CD8-positive, alpha-beta memory T cell (primary cell): ENCODE measurements at regions not wholly inside any gene's neighbourhood (a gene's known extent, or its start where the extent isn't known, plus 50 kb on each side); places are given as distances from the start of the nearest gene placed in this dataset.

Experiments
- CTCF ChIA-PET: fragments of 350-600 bp; sonication (Branson Sonifier 250); formaldehyde crosslinking; loops from one replicate; lab custom pipeline; 2021; ENCODE audit warnings: antibody characterized with exemption; lab: Charles Lee
- POLR2A ChIA-PET: fragments of 350-600 bp; sonication (Branson Sonifier 250); formaldehyde crosslinking; loops from one replicate; lab custom pipeline; 2021; ENCODE audit warnings: antibody characterized with exemption; lab: Charles Lee
- DNase-seq, 5 donors: peaks; one replicate each; pipeline versions ENCODE4 v3.0.0 to v3.0.0-alpha.2; 2020 to 2022; ENCODE audit warnings: mixed read lengths in 1 of 5
- H3K27ac ChIP-seq: one replicate; pipeline ENCODE4 v1.7.0; 2013; ENCODE audit warnings: low read depth, mild to moderate bottlenecking, low read length, moderate library complexity
- H3K27me3 ChIP-seq: 2 replicates; pipeline ENCODE4 v1.7.0; 2013; ENCODE audit warnings: low read length, mild to moderate bottlenecking; ENCODE audit not compliant: insufficient read depth, poor library complexity, severe bottlenecking
- H3K36me3 ChIP-seq: 2 replicates; pipeline ENCODE4 v1.7.0; 2013; ENCODE audit warnings: mild to moderate bottlenecking, low read length, moderate library complexity; ENCODE audit not compliant: insufficient read depth
- H3K4me1 ChIP-seq: 2 replicates; pipeline ENCODE4 v1.7.0; 2013; ENCODE audit warnings: mild to moderate bottlenecking, low read length, moderate library complexity; ENCODE audit not compliant: insufficient read depth
- H3K4me3 ChIP-seq: 2 replicates; pipeline ENCODE4 v1.7.0; 2013; ENCODE audit warnings: mild to moderate bottlenecking, low read length
- H3K9me3 ChIP-seq: 2 replicates; pipeline ENCODE4 v1.7.0; 2013; ENCODE audit warnings: mild to moderate bottlenecking, low read length
- H3K27ac Mint-ChIP-seq, 8 donors: one replicate each; pipeline ENCODE4 v1.8.0; 2020 to 2021; ENCODE audit warnings: mixed read lengths in 8 of 8, mild to moderate bottlenecking in 6 of 8, inconsistent platforms in 3 of 8, moderate library complexity in 3 of 8
- H3K27me3 Mint-ChIP-seq, 2 donors: one replicate each; pipeline ENCODE4 v1.8.0; 2020 to 2021; ENCODE audit warnings: mixed read lengths in 2 of 2, mild to moderate bottlenecking in 1 of 2, moderate library complexity in 1 of 2
- H3K36me3 Mint-ChIP-seq, 3 donors: one replicate each; pipeline ENCODE4 v1.8.0; 2020 to 2021; ENCODE audit warnings: mixed read lengths in 3 of 3, inconsistent platforms in 1 of 3, mild to moderate bottlenecking in 1 of 3
- H3K4me1 Mint-ChIP-seq, 3 donors: one replicate each; pipeline ENCODE4 v1.8.0; 2020 to 2021; ENCODE audit warnings: mixed read lengths in 3 of 3, inconsistent platforms in 1 of 3, mild to moderate bottlenecking in 1 of 3
- H3K4me3 Mint-ChIP-seq, 7 donors: one replicate each; pipeline ENCODE4 v1.8.0; 2020 to 2021; ENCODE audit warnings: mixed read lengths in 7 of 7, mild to moderate bottlenecking in 6 of 7, moderate library complexity in 4 of 7, inconsistent platforms in 2 of 7
- H3K9me3 Mint-ChIP-seq, 5 donors: one replicate each; pipeline ENCODE4 v1.8.0; 2020 to 2022; ENCODE audit warnings: mixed read lengths in 5 of 5, mild to moderate bottlenecking in 3 of 5, moderate library complexity in 2 of 5, inconsistent platforms in 1 of 5

DNA sequence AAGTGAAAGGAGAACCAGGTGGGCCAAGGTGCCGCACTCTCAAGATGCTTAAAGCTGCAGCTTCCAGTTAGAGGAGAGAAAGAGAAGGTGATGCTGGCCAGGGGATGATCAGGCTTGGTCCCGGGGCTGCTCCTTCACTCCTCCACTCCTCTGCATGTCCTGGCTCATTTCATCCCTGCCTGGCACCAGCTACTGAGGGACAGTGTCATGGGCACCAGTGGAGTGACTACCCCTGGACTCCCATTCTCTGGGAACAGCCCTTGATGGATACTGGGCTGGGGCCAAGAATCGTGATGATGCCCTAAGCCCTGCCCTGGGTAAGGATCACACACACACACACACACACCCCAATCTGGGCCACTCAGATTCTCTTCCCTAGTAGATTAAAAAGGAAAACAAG is 243.7 kb downstream of the UACA start:
- POLR2A ChIA-PET: no interaction called here
- CTCF ChIA-PET: no interaction called here
- no peaks in the 10 kb centered on the region for H3K36me3 ChIP-seq
- H3K9me3 Mint-ChIP-seq: no peaks in the 10 kb centered on the region
- peak overlapping the region in 1 of 8 donors; percentile 47 for H3K27ac Mint-ChIP-seq
- H3K36me3 Mint-ChIP-seq: peaks cover 0 to 2% (median 0%) of the 10 kb centered on the region in 3 donors
- no peak overlapping the region for H3K4me3 ChIP-seq
- peaks cover 0 to 4% (median 0%) of the 10 kb centered on the region in 3 donors for H3K4me1 Mint-ChIP-seq
- DNase-seq: peak in 1 of 5 donors; percentile 10
- no peak overlapping the region for H3K4me3 Mint-ChIP-seq
- H3K27me3 Mint-ChIP-seq: peaks cover 8 to 10% of the 10 kb centered on the region in 2 donors
- no peaks in the 10 kb centered on the region for H3K9me3 ChIP-seq
- no peaks in the 10 kb centered on the region for H3K27me3 ChIP-seq
- no peaks in the 10 kb centered on the region for H3K4me1 ChIP-seq
- H3K27ac ChIP-seq: no peak overlapping the region

DNA sequence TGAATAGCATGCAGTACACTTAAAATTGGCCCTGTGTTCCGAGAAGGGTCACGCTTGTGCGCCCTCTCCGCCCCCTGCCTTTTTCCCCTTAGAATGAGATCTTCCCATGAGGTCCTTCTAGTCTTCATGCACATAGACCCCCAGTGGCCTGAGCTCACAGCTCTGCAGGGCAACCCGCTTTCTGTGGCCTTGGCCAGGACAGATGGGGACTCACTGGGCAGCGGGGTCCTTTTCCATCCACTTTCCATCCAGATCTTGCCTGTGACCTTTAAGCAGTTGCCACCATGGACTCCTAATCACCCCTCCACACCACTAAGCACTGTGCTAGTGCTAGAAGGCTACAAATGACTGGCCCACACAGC is 244.4 kb downstream of the UACA start:
- Mint-ChIP-seq H3K4me3 (no peak overlapping the region), H3K27me3 (peaks cover 8 to 10% of the 10 kb centered on the region in 2 donors), H3K27ac (no peak overlapping the region), H3K9me3 (no peaks in the 10 kb centered on the region), H3K36me3 (peaks cover 0 to 2% (median 0%) of the 10 kb centered on the region in 3 donors), H3K4me1 (peaks cover 0 to 3% (median 0%) of the 10 kb centered on the region in 3 donors)
- Histone ChIP-seq H3K9me3 (no peaks in the 10 kb centered on the region), H3K27ac (no peak overlapping the region), H3K27me3 (no peaks in the 10 kb centered on the region), H3K4me3 (no peak overlapping the region), H3K36me3 (no peaks in the 10 kb centered on the region), H3K4me1 (no peaks in the 10 kb centered on the region)
- DNase-seq: peak in 1 of 5 donors; percentile 14
- POLR2A ChIA-PET: no interaction called here
- CTCF ChIA-PET: no interaction called here

DNA sequence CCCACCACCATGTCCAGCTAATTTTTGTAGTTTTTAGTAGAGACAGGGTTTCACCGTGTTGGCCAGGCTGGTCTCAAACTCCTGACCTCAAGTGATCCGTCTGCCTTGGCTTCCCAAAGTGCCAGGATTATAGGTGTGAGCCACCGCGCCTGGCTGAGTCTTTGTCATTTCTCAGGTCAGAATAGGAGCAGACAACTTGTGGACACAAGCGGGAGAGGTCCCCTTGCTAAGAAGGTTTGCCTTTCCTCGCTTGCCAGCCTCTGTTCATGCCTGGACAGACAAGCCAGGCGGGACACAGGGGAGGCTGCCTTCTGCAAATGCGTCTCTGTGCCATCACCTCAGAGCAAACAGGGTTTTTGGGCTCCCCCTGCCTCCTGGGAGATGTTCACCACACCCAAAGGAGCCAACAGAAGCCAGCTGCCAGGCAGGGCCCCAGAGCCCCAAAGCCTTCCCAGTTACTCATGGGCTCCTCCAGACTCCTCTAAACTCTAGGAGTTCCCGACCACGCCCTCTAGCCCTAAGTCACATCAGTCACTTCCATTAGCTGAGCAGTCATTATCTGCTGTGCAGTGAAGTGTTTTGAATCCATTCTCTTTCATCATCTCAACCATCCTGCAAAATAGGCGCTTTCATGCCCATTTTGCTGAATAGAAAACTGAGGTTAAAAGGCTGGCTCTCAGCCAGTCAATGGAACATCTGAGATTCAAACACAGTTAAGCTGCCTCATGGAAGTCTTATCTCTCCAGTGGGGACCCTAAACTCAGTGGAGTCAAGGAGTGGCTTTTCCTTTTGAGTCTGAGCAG is 245.0 kb downstream of the UACA start:
- ChIA-PET POLR2A (no interaction called here), CTCF (no interaction called here)
- Histone ChIP-seq H3K36me3 (no peaks in the 10 kb centered on the region), H3K4me1 (no peaks in the 10 kb centered on the region), H3K4me3 (no peak overlapping the region), H3K27me3 (no peaks in the 10 kb centered on the region), H3K9me3 (no peaks in the 10 kb centered on the region), H3K27ac (no peak overlapping the region)
- DNase-seq: peak in 1 of 5 donors; percentile 34
- H3K36me3 Mint-ChIP-seq: peaks cover 0 to 2% (median 0%) of the 10 kb centered on the region in 3 donors
- no peak overlapping the region for H3K27ac Mint-ChIP-seq
- H3K4me3 Mint-ChIP-seq: no peak overlapping the region
- no peaks in the 10 kb centered on the region for H3K9me3 Mint-ChIP-seq
- no peaks in the 10 kb centered on the region for H3K4me1 Mint-ChIP-seq
- peaks cover 8 to 10% of the 10 kb centered on the region in 2 donors for H3K27me3 Mint-ChIP-seq

DNA sequence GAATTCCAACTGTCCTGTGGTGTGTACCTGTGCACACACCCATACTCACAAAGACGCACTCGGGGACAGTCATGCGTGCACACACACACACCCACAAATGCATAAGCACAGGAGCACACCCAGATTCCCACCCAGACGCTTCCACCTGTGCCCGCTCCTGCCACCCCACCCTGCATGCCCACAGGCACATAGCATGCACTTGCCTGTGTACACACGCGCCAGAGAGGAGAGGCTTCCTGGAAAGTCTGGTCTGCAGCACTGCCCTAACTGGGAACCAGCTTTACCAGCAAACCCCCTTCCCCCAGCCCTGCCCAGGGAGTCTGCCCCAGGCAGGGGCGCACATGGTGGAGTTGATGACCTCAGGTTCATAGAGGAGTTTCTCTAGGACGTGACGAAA is 246.2 kb downstream of the UACA start:
- no peak for DNase-seq
- no peak overlapping the region for H3K4me3 ChIP-seq
- Mint-ChIP-seq H3K27me3 (peaks cover 8 to 10% of the 10 kb centered on the region in 2 donors), H3K9me3 (peaks cover 0 to 2% (median 0%) of the 10 kb centered on the region in 5 donors), H3K4me1 (no peaks in the 10 kb centered on the region), H3K27ac (peak overlapping the region in 1 of 8 donors; percentile 61), H3K36me3 (no peaks in the 10 kb centered on the region), H3K4me3 (no peak overlapping the region)
- H3K36me3 ChIP-seq: no peaks in the 10 kb centered on the region
- H3K9me3 ChIP-seq: no peaks in the 10 kb centered on the region
- no peaks in the 10 kb centered on the region for H3K27me3 ChIP-seq
- no peak overlapping the region for H3K27ac ChIP-seq
- ChIA-PET CTCF (no interaction called here), POLR2A (interaction anchor here (0.6 kb wide), 1 partner anchor 15 kb away, joined by 3 read pairs; no protein-coding TSS in a partner anchor)
- no peaks in the 10 kb centered on the region for H3K4me1 ChIP-seq

DNA sequence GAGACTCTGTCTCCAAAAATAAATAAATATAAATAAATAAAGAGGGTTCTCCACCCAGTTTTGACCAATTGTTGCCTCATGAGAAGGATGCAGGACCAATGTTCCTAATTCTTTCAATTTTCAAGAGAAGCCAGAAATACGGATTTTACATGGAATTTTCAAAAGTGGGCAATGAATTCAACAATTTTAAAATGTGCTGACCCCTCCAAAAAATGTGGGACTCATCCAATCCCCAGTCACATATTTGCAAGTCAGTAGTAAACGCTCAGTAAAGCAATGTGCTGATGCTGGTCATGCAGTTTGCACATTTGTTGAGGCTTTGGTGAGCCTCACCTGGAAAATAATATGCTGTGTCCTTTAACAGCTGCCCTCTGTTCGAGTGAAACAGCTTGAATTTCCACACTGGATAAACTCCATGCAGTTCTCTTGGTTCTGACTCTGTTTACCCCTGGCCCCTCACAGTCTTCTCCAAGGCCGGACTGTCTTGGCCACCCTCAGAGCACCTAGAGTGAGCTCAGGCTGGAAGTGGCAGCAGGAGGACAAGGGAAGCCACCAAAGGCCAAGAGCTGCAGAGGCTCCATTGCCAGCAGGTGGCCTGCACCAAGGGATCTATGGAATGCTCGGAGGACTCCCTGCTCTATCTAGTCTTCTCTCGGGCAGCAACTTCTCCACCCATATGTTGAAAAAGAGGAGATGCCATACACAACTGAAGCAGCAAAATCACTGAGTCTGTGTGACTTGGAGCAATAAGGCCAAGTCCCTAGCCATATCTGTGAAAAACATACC is 246.8 kb downstream of the UACA start:
- peaks cover 0 to 3% (median 0%) of the 10 kb centered on the region in 3 donors for H3K36me3 Mint-ChIP-seq
- Histone ChIP-seq H3K9me3 (no peaks in the 10 kb centered on the region), H3K4me1 (no peaks in the 10 kb centered on the region), H3K36me3 (no peaks in the 10 kb centered on the region), H3K27me3 (no peaks in the 10 kb centered on the region), H3K27ac (no peak overlapping the region), H3K4me3 (no peak overlapping the region)
- no peak overlapping the region for H3K4me3 Mint-ChIP-seq
- no peak for DNase-seq
- CTCF ChIA-PET: no interaction called here
- POLR2A ChIA-PET: interaction anchor here (0.6 kb wide), 1 partner anchor 12 kb away, joined by 4 read pairs; no protein-coding TSS in a partner anchor
- no peaks in the 10 kb centered on the region for H3K4me1 Mint-ChIP-seq
- H3K27me3 Mint-ChIP-seq: peaks cover 8 to 10% of the 10 kb centered on the region in 2 donors
- H3K27ac Mint-ChIP-seq: no peak overlapping the region
- H3K9me3 Mint-ChIP-seq: peaks cover 2 to 7% (median 3%) of the 10 kb centered on the region in 5 donors

DNA sequence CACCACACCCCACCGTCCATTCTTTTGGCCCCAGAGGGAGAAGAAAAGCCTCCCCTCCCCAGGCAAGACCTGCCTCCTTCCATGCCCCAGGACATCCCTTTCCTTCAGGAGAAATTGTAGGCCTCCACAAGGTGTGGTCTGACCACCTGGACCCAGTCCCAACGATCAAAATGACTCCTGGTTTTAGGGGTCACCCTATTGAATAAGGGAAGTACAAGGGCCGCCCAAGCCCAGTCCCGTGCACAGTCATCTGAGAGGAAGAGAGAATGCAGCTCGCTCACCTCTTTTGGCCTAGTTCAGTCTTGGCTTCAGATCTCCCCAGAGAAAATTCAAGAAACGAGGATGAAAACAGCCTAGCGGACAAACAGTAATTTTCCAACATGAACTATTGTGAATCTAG is 249.1 kb downstream of the UACA start:
- no peaks in the 10 kb centered on the region for H3K27me3 ChIP-seq
- no peak overlapping the region for H3K27ac Mint-ChIP-seq
- no peak overlapping the region for H3K27ac ChIP-seq
- H3K4me3 ChIP-seq: no peak overlapping the region
- peaks cover 0 to 19% (median 3%) of the 10 kb centered on the region in 3 donors for H3K36me3 Mint-ChIP-seq
- peaks cover 11% of the 10 kb centered on the region for H3K9me3 ChIP-seq
- peaks cover 4 to 5% (median 4%) of the 10 kb centered on the region in 3 donors for H3K4me1 Mint-ChIP-seq
- CTCF ChIA-PET: interaction anchor here (1.1 to 2.7 kb wide), 3 partner anchors 9 to 44 kb away, joined by 3 to 9 read pairs (median 4); no protein-coding TSS in a partner anchor
- H3K9me3 Mint-ChIP-seq: peaks cover 19 to 30% (median 24%) of the 10 kb centered on the region in 5 donors
- DNase-seq: no peak
- peaks cover 7 to 10% of the 10 kb centered on the region in 2 donors for H3K27me3 Mint-ChIP-seq
- H3K36me3 ChIP-seq: no peaks in the 10 kb centered on the region
- no peak overlapping the region for H3K4me3 Mint-ChIP-seq
- H3K4me1 ChIP-seq: no peaks in the 10 kb centered on the region
- POLR2A ChIA-PET: no interaction called here

DNA sequence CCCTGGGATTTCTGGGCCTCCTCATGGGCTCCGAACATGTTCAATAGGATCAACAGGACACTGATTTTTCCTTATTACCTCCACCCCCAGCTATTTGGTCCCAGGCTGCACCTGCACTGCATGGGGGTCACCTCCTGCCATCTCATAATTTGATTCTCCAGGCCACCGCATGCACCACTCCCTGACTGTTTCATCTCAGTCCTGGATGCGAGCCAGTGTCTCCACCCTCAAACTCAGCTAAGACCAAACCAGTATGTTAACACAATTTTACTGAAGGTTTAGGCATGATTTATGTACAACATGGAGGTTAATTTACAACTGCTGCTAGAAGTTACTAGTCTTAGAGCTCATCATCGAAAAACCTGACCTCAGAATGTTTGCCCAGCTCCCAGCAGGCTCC is 249.5 kb downstream of the UACA start:
- peaks cover 21 to 33% (median 26%) of the 10 kb centered on the region in 5 donors for H3K9me3 Mint-ChIP-seq
- H3K4me3 Mint-ChIP-seq: peak overlapping the region in 1 of 7 donors; percentile 23
- peaks cover under 1% of the 10 kb centered on the region for H3K4me1 ChIP-seq
- DNase-seq: no peak
- H3K36me3 ChIP-seq: no peaks in the 10 kb centered on the region
- H3K27ac Mint-ChIP-seq: no peak overlapping the region
- ChIA-PET CTCF (interaction anchor here (1.1 to 2.7 kb wide), 3 partner anchors 9 to 44 kb away, joined by 3 to 9 read pairs (median 4); no protein-coding TSS in a partner anchor), POLR2A (no interaction called here)
- no peak overlapping the region for H3K27ac ChIP-seq
- H3K9me3 ChIP-seq: peaks cover 11% of the 10 kb centered on the region
- H3K4me3 ChIP-seq: no peak overlapping the region
- H3K27me3 Mint-ChIP-seq: peaks cover 5 to 7% of the 10 kb centered on the region in 2 donors
- no peaks in the 10 kb centered on the region for H3K27me3 ChIP-seq
- peaks cover 0 to 19% (median 3%) of the 10 kb centered on the region in 3 donors for H3K36me3 Mint-ChIP-seq
- peaks cover 8 to 10% (median 9%) of the 10 kb centered on the region in 3 donors for H3K4me1 Mint-ChIP-seq
